ENCODE measurements at regions not wholly inside any gene's neighbourhood (a gene's known extent, or its start where the extent isn't known, plus 50 kb on each side); places are given as distances from the start of the nearest gene placed in this dataset.
"Not testable (repeated sequence)": the region's sequence is repeated elsewhere in the genome, so short reads cannot be mapped to it uniquely, and the experiment has no call there.

DNA sequence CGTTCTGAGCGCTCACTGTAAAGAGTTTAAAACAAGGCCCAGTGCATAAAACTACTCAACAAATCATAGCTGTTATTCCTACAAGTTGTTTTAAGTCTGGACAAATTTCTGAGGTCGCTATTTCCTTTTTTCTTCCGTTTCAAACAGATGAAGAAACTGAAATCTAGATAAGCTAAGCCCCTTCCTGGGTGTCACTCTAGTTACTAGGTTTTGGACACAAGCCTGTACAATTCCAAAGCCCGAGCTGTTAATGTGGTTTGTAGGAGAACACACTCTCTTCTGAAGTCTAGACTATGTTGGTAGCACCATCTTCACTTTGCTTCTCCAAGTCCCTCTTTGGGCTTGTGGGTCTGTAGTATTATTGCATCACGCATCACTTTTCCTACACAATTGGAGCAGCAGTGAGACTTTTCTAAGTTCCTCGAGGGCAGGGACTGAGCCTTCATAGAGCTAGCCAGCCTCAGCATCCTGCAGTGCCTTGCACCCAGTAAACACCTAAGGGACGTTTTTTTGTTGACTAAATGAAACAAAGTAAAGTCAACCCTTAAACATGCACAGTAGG, 142.6 kb upstream of the PROK2 start:
- no peak for DNase-seq (ENCODE audit: low spot score)

- no peak for DNase-seq (ENCODE audit: low spot score)
Observed at GRCh38 chr3:71926616-71927015, 141.7 kb upstream of the PROK2 start.

DNA sequence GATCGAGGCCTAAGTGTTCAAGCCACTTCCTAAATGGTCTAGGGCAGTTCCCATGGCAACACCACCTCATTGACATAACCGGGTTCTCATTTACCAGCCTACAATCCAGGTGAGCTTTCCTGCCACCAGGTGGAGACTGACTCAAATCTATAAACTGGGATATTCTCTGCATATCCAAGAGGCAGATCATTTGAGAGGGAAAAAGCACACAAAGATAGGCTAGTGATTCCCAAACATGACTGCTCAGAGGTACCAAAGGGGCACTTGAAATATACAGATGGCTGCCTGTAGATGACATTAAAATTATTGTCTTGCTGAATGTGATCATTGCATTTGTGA, 141.3 kb upstream of the PROK2 start:
- DNase-seq (ENCODE audit: low spot score), result peak; percentile 63

GRCh38 chr3:71925511-71926261, 140.7 kb upstream of the PROK2 start:
- DNase-seq (ENCODE audit: low spot score), result not testable (repeated sequence)

GRCh38 chr3:71924721-71925120, 139.8 kb upstream of the PROK2 start:
- no peak for DNase-seq (ENCODE audit: low spot score)

DNA sequence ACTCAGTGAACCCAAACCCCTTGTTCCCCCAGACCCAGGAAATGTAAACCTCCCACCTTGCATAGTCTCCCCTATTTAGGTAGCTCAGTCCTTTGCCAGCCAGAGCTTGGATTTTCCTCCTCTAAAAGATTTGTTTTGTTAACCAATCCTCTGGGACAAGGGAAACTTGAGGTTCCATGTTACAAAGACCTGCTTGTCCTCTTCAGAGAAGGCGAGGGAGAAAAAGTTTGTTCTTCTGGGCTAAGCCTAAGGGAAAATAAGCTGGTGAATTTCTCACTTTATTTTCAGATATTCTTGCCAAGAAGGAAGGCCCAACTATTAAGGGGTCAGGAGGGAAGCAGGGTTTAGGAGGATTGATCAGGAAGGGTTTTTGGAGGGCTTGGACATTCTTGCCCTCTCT, 136.1 kb upstream of the PROK2 start:
- no peak for DNase-seq (ENCODE audit: low spot score)

DNA sequence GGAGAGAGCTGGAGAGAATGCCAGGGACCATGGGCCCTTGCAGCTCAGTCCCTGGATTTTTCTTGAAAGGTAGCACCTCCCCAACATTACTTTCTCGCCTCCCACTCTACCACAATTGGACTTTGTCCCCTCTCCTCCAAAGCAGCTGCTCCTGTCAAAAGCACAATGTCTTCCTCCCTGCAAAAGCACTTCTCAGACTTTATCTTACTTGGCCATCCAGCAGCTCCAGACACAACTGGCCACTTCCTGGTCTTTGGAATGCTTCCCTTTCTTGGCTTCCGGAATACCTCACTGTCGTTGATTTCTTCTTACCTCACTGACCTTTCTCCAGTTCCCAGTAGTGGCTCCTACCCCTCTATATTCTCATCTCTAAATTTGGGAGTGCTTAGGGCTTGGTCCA, 134.6 kb upstream of the PROK2 start:
- no peak for DNase-seq (ENCODE audit: low spot score)

DNA sequence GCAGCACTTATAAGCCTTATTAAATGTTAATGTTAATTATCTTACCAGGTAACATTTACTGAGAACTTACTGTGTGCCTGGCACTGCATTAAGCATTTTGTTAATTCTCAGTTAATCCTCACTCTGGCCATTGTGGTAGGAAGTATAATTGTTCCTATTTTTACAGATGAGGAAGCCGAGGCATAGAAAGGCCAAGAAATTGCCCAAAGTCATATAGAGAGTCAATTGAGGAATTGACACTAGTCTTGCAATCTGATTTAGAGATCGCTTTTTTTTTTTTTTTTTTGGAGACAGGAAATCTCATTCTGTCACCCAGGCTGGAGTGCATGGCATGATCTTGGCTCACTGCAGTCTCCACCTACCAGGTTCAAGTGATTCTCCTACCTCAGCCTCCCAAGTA, 132.6 kb upstream of the PROK2 start:
- no peak for DNase-seq (ENCODE audit: low spot score)

GRCh38 chr3:71916747-71917369, 131.9 kb upstream of the PROK2 start:
- DNase-seq (ENCODE audit: low spot score), result no peak

- no peak for DNase-seq (ENCODE audit: low spot score)
Observed at GRCh38 chr3:71912839-71913495, 128.0 kb upstream of the PROK2 start.

DNA sequence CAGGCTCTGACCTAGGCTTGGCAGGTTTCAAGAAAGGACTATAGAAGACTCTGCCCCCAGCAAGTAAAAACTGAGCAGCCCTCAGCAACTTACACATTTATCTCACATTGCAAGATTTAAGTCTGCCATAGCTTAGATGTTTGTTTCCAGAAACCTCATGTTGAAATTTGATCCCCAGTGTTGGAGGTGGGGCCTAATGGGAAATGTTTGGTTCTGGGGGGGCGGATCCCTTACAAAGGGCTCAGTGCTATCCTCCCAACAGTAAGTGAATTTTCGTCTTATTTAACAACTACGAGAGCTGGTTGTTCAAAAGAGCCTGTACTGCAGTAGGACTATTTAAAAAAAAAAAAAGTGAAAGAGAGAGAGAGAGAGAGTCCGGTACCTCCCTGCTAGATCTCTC, 125.2 kb upstream of the PROK2 start:
- DNase-seq (ENCODE audit: low spot score), result no peak

DNA sequence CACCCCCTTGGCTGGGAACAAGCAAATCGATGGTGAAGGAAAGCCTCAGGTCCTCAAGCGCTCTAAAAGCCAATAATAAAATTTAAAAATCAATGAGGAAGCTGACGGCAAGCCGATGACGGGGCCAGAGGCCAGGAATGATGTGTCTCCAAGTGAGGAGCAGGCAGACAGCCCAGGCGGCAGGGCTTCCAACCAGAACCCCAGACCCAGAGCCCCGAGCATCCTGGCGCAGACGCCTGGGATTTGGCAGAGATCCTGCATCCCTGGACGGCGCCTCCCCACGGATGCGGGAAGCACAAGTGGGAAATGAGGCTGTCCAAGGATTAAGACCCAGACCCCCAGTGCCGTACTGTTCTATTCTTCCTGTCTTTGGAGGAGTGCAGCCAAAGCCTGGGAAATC, 123.0 kb upstream of the PROK2 start:
- no peak for DNase-seq (ENCODE audit: low spot score)

- no peak for DNase-seq (ENCODE audit: low spot score)
Observed at GRCh38 chr3:71906976-71907375, 122.0 kb upstream of the PROK2 start.

- no peak for DNase-seq (ENCODE audit: low spot score)
Observed at GRCh38 chr3:71905426-71905825, 120.5 kb upstream of the PROK2 start.

DNA sequence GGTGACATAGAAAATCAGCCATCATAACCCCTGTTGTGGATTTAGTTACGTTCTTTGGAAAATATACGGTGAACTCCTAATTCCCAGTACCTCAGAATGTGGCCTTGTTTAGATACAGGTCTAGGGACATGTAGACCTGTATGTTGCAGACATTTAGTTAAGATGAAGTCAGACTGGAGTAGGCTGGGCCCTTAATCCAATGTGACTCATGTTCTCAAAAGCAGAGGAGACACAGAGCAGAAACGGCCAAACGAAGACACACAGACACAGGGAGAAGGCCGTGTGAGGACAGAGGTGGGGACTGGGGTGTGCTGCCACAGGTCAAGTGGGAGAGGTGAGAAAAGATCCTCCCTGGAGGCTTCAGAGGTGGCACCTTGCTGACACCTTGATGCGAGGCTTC, 119.0 kb upstream of the PROK2 start:
- no peak for DNase-seq (ENCODE audit: low spot score)

DNA sequence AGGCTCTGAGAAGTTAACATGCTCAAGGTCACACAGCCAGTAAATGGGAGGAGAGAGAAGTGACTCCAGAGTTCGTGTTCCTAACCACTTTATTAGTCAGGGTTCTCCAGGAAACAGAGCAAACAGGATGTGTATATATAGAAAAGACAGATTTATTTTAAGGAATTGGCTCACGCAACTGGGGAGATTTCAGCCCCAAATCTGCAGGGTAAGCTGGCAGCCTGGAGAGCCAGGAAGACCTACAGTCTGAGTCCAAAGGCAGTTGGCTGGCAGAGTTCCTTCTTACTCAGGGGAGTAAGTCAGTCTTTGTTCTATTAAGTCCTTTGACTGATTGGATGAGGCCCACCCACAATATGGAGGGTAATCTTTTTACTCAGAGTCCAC, 118.2 kb upstream of the PROK2 start:
- DNase-seq (ENCODE audit: low spot score), result no peak

DNA sequence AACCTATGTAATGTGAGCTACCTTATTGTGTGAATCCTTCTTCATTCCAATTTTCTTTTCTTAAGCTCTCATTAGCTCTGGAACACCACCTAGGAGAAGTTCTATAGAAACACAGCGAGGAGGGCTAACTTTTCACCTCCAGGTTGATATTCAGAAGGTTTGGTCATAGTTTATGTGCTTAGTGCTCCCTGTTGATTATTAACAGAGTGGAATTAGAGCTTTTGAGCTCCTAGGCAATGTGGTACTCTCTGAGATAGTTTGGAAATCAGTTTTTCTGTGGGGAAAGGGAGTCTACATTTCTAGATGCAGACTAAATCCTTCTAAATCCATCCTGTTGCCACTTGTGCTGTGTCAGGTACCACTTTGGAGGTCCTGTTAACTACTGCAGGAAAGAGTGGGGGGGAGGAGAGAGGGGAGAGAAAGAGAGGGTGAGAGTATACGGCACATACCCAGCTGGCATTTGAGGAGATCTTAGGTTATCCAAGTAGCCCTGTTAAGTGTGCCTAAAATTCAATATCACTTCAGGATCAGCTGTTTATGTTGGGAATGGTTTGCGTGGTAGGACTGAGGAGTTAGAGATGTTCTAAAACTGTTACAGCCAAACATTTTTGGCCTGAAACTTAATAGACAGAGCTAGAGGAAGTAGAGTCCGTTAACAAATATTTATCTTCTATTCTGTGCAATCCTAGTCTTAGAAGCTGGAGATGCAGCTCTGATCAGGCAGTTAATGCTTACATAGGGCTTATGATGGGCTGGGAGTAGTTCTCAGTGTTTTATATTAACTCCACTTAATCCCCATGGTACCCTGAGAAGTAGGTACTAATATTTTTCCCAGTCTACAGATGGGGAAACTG, 117.5 kb upstream of the PROK2 start:
- no peak for DNase-seq (ENCODE audit: low spot score)

GRCh38 chr3:71901645-71902044, 116.7 kb upstream of the PROK2 start:
- no peak for DNase-seq (ENCODE audit: low spot score)

GRCh38 chr3:71900057-71900456, 115.1 kb upstream of the PROK2 start:
- DNase-seq (ENCODE audit: low spot score), result no peak

- no peak for DNase-seq (ENCODE audit: low spot score)
Observed at GRCh38 chr3:71896751-71897150, 111.8 kb upstream of the PROK2 start.

DNA sequence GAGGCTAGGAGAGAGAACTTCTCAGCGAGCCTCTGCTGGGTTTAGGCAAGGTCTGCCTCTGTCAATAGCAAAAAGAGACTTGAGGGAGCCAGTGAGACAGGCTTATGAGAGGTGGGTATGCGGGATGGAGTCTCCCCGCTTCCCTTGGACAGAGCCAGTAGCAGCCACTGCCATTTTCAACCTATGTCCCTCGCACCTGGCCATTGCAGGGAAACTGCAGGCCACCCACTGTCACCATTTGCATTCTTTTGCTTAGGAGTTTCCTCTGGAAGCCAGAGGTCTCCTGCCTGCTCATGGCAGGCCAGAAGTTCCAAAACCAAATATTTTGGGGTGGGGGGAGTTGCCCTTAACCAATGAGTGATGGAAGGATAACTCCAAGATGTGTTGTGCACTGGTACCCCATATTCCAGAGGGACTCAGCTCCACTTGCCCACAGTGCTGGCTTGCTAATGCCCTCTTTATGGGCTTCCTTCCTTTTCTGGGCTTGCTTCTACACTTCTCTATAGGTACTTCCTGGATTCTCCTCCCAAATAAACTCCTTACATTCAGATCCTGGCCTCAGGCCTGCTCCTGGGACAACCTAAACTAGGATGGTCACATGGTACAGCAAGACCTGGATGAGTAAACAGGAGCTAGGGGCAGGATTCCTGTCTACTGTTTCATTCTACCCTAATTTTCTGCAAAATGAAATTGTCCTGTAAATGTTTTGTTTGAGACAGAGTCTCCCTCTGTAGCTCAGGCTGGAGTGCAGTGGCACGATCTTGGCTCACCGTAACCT, 108.9 kb upstream of the PROK2 start:
- no peak for DNase-seq (ENCODE audit: low spot score)

GRCh38 chr3:71893122-71893521, 108.2 kb upstream of the PROK2 start:
- DNase-seq (ENCODE audit: low spot score), result no peak
